OCI-LY1 (cell line): ENCODE measurements at regions not wholly inside any gene's neighbourhood (a gene's known extent, or its start where the extent isn't known, plus 50 kb on each side); places are given as distances from the start of the nearest gene placed in this dataset.

Experiments used
- H2AFZ ChIP-seq: fragments of 200-600 bp; sonication (generic), shearing (Covaris generic); 2 replicates; pipeline ENCODE4 v1.6.0; 2014; ENCODE audit warnings: antibody characterized with exemption, mild to moderate bottlenecking, low read length
- H3F3A ChIP-seq: fragments of 200-600 bp; sonication (generic), shearing (Covaris generic); 2 replicates; pipeline ENCODE4 v1.6.0; 2014; ENCODE audit warnings: mild to moderate bottlenecking, antibody characterized with exemption, low read length, moderate library complexity; ENCODE audit not compliant: insufficient read depth
- H3K27ac ChIP-seq: fragments of 200-600 bp; sonication (generic); 2 replicates; pipeline ENCODE4 v1.5.1; 2014; ENCODE audit warnings: low read length, mixed run types, mild to moderate bottlenecking, low read depth; ENCODE audit not compliant: poor library complexity, severe bottlenecking
- H3K27me3 ChIP-seq: fragments of 200-600 bp; sonication (generic); 2 replicates; pipeline ENCODE4 v1.6.0; 2014; ENCODE audit warnings: antibody characterized with exemption, mild to moderate bottlenecking, low read length, moderate library complexity; ENCODE audit not compliant: insufficient read depth
- H3K36me3 ChIP-seq: fragments of 200-600 bp; sonication (generic); 2 replicates; pipeline ENCODE4 v1.6.1; 2014; ENCODE audit warnings: mild to moderate bottlenecking, antibody characterized with exemption, low read length, moderate library complexity, mixed read lengths; ENCODE audit not compliant: insufficient read depth
- H3K4me1 ChIP-seq: fragments of 200-600 bp; sonication (generic); 2 replicates; pipeline ENCODE4 v1.5.1; 2014; ENCODE audit warnings: mild to moderate bottlenecking, low read length, moderate library complexity; ENCODE audit not compliant: insufficient read depth, severe bottlenecking
- H3K4me2 ChIP-seq: fragments of 200-600 bp; sonication (generic), shearing (Covaris generic); 2 replicates; pipeline ENCODE4 v1.6.1; 2014; ENCODE audit warnings: low read length
- H3K4me3 ChIP-seq: fragments of 200-600 bp; sonication (generic); 2 replicates; pipeline ENCODE4 v1.5.1; 2014; ENCODE audit warnings: low read length, low read depth, mild to moderate bottlenecking, mixed read lengths; ENCODE audit not compliant: poor library complexity, severe bottlenecking
- H3K79me2 ChIP-seq: fragments of 200-600 bp; shearing (Covaris generic); 2 replicates; pipeline ENCODE4 v1.6.1; 2016; ENCODE audit warnings: mixed run types, low read length, mixed read lengths; ENCODE audit not compliant: insufficient read depth
- H3K9ac ChIP-seq: fragments of 200-600 bp; sonication (generic), shearing (Covaris generic); 2 replicates; pipeline ENCODE4 v1.6.1; 2014; ENCODE audit warnings: mild to moderate bottlenecking, low read length, mixed read lengths
- H3K9me2 ChIP-seq: fragments of 200-600 bp; sonication (generic), shearing (Covaris generic); 2 replicates; pipeline ENCODE4 v1.6.1; 2014; ENCODE audit warnings: low read depth, mild to moderate bottlenecking, low read length, mixed read lengths
- H3K9me3 ChIP-seq: fragments of 200-600 bp; shearing (Covaris generic); 2 replicates; pipeline ENCODE4 v1.6.1; 2014; ENCODE audit warnings: low read length, mixed read lengths
- H4K20me1 ChIP-seq: fragments of 200-600 bp; sonication (generic), shearing (Covaris generic); 2 replicates; pipeline ENCODE4 v1.6.0; 2016; ENCODE audit warnings: mild to moderate bottlenecking, low read length; ENCODE audit not compliant: insufficient read depth
- EZH2 ChIP-seq: fragments of 200-600 bp; sonication (generic), shearing (Covaris generic); IDR thresholded peaks from 2 replicates; pipeline ENCODE4 v1.8.0; 2017; ENCODE audit warnings: borderline replicate concordance, mixed run types, mild to moderate bottlenecking, antibody characterized with exemption, low read length, moderate library complexity, mixed read lengths
- TF ChIP-seq, protein P1 (sequence below): fragments of 200-600 bp; sonication (generic), shearing (Covaris generic); IDR thresholded peaks from 2 replicates; pipeline ENCODE4 v1.5.1; 2017; ENCODE audit warnings: mild to moderate bottlenecking, antibody characterized with exemption, low read length, moderate library complexity, mixed read lengths

DNA sequence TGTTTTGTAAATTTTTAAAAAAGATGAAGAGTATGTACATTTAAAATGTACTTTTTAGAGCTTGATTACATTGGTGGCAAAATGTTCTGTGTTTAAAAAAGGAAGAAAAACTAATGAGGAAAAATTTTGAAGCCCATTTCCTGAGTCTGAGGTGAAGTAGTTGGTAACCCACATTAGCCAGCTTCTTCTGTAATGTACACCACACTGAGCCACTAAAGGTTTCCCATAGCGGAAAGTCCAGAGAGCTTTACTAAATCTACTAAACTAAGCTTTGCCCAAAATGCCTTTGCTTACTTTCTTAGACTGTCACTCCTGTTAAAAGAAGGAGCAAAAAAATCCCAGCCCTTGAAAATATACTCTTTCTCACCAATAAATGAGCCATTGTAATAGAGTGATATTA is 804.8 kb upstream of the ZEB2 start:
- Histone ChIP-seq H3K4me1 (peaks cover 22% of the 10 kb centered on the region), H3K9ac (no peak overlapping the region), H4K20me1 (no peaks in the 10 kb centered on the region), H2AFZ (peak overlapping the region; percentile 6; the same call in 1 of the 2 replicates), H3K79me2 (no peaks in the 10 kb centered on the region), H3K36me3 (no peaks in the 10 kb centered on the region), H3K27me3 (no peaks in the 10 kb centered on the region), H3K9me2 (no peaks in the 10 kb centered on the region), H3K4me3 (no peak overlapping the region), H3K27ac (peak overlapping the region; percentile 10), H3F3A (no peaks in the 10 kb centered on the region), H3K9me3 (no peaks in the 10 kb centered on the region; the same call in 1 of the 2 replicates), H3K4me2 (no peak overlapping the region)
- TF ChIP-seq, protein P1, sequence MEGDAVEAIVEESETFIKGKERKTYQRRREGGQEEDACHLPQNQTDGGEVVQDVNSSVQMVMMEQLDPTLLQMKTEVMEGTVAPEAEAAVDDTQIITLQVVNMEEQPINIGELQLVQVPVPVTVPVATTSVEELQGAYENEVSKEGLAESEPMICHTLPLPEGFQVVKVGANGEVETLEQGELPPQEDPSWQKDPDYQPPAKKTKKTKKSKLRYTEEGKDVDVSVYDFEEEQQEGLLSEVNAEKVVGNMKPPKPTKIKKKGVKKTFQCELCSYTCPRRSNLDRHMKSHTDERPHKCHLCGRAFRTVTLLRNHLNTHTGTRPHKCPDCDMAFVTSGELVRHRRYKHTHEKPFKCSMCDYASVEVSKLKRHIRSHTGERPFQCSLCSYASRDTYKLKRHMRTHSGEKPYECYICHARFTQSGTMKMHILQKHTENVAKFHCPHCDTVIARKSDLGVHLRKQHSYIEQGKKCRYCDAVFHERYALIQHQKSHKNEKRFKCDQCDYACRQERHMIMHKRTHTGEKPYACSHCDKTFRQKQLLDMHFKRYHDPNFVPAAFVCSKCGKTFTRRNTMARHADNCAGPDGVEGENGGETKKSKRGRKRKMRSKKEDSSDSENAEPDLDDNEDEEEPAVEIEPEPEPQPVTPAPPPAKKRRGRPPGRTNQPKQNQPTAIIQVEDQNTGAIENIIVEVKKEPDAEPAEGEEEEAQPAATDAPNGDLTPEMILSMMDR: no peak
- TF ChIP-seq EZH2: no peak

DNA sequence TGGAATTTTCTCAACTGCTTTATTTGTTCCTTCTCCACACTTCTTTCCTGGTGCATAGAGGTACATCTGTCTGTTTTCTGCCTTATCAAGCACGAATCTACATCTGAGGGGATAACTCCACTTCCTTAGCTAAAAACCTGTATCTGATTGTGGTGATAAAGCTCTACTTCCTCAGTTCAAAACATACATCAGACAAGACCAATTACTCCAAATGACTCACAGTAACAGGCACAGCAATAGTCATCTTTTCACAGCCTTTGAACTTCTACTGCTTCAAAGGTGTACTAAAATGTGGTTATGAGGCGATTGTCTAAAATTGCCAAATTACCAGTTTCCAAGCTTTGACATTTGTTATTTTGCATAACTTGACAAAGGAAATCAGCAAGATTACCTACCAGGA is 803.6 kb upstream of the ZEB2 start:
- Histone ChIP-seq H3K27me3 (no peaks in the 10 kb centered on the region), H3F3A (no peaks in the 10 kb centered on the region), H3K4me1 (peaks cover 17% of the 10 kb centered on the region), H3K27ac (peak overlapping the region; percentile 33), H3K4me2 (peak overlapping the region; percentile 1; the same call in 1 of the 2 replicates), H4K20me1 (no peaks in the 10 kb centered on the region), H3K4me3 (no peak overlapping the region), H3K9me3 (no peaks in the 10 kb centered on the region; the same call in 1 of the 2 replicates), H3K9ac (0 out of 2 replicates have a peak overlapping the region, but pooled peaks have one; percentile 4), H2AFZ (peak overlapping the region; percentile 44), H3K9me2 (no peaks in the 10 kb centered on the region), H3K79me2 (no peaks in the 10 kb centered on the region), H3K36me3 (no peaks in the 10 kb centered on the region)
- TF ChIP-seq, protein P1: no peak
- TF ChIP-seq EZH2: no peak

DNA sequence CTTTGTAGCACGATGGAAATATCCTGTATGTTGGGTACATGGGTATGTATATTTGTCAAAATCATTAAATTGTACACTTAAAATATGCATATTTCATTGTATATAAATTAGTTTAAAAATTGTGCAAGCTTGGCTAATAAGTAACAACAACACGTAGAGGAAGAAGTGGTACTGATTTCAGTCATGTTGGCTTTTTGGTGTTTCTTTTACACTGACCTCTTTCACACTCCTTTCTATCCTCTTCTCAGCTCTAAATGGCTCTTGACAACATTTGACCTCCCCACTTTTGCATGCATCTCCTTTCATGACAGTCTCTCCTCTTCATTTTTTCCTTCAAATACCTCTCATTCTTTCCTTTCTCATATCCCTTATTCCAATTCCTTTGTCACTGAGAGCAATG is 801.4 kb upstream of the ZEB2 start:
- no peaks in the 10 kb centered on the region; the same call in 1 of the 2 replicates for H3K9me3 ChIP-seq
- no peak for TF ChIP-seq EZH2
- TF ChIP-seq, protein P1: no peak
- no peaks in the 10 kb centered on the region for H3K36me3 ChIP-seq
- no peaks in the 10 kb centered on the region for H3K79me2 ChIP-seq
- no peak overlapping the region for H3K4me2 ChIP-seq
- H3K9me2 ChIP-seq: no peaks in the 10 kb centered on the region
- H3K4me3 ChIP-seq: no peak overlapping the region
- H2AFZ ChIP-seq: no peak overlapping the region
- H3K9ac ChIP-seq: no peak overlapping the region
- peaks cover 16% of the 10 kb centered on the region for H3K4me1 ChIP-seq
- no peak overlapping the region for H3K27ac ChIP-seq
- no peaks in the 10 kb centered on the region for H3F3A ChIP-seq
- no peaks in the 10 kb centered on the region for H3K27me3 ChIP-seq
- H4K20me1 ChIP-seq: no peaks in the 10 kb centered on the region
